GM19372 (cell line): ENCODE measurements at regions not wholly inside any gene's neighbourhood (a gene's known extent, or its start where the extent isn't known, plus 50 kb on each side); places are given as distances from the start of the nearest gene placed in this dataset.
"Not testable (repeated sequence)": the region's sequence is repeated elsewhere in the genome, so short reads cannot be mapped to it uniquely, and the experiment has no call there.

Source experiments
- ATAC-seq: cut with Tn5 transposase; IDR thresholded peaks from one replicate; pipeline ENCODE4 v1.9.1; 2021; ENCODE audit warnings: mild to moderate bottlenecking, low read depth, moderate library complexity; ENCODE audit not compliant: unreplicated experiment

DNA sequence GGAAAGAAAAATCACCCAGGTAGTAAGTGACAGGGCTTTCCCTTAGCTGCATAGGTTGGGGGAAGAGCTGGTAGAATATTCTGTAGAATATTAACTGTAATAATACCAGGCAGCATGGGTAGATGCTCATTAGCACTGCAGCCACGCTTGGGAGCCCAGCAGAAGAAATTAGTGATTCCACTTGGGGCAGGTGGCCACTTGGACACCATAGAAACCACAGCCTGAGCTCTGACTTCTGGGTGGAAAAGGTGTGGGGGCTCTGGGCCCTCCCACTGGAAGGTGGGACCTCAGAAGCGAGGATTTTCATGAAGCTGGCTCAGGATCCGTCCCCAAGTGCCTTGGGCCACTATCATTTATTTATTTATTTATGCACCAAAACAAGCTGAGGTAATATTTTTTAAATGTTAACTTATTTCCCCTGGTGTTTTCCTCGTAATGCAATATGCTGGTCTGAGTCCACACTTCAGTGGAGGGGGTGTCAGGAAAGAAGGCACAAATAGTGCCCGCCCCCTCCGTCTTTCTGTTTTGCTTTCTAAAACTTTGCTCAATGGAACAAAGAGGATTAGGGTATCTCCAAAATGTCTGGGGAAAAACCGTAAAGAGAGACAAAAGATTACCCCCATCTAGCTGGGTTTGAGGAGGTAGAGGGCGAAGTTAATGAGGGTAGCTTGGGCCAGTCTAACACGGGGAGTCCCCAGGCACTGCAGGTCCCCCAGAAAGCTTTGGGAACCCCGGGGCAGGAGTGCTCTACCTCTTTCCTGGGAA lies 75.2 kb upstream of the GADD45A start:
- no peak for ATAC-seq

DNA sequence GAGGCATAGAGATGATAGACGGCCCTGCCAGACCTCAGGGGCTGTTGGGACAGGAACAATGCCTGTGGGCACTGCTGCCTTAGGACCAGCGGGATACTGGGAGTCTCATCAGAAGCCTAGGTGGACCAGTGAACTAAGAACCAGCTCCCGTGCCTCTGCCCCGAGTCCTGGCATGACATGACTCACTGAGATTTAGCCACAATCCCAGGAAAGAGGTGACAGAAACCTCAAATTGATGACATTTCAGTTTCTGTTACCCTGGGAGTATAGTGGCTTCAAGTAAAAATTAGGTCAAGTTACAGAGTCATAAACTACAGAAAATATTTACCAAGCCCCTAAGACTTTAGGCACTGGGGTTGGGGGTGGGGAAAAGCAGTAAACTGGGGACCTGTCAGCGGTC lies 74.6 kb upstream of the GADD45A start:
- no peak for ATAC-seq

DNA sequence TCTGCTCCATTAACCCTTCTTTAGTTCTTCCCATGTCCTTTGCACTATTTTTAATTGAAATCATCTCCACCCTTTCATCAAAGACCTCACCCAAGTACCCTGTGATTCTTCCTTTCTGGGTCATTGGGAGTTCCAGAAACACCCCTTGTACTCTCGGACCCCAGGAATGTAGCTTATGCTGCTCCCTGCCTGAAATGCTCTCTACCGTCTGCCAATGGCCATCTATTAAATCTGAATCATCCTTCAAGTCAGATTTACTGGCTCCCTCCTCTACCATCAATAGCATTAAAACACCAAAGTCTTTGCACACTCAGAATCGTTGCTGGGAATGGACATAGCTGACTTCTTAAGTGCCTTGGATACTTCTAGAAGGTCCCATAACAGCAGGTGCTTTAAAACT lies 73.2 kb upstream of the GADD45A start:
- no peak for ATAC-seq

DNA sequence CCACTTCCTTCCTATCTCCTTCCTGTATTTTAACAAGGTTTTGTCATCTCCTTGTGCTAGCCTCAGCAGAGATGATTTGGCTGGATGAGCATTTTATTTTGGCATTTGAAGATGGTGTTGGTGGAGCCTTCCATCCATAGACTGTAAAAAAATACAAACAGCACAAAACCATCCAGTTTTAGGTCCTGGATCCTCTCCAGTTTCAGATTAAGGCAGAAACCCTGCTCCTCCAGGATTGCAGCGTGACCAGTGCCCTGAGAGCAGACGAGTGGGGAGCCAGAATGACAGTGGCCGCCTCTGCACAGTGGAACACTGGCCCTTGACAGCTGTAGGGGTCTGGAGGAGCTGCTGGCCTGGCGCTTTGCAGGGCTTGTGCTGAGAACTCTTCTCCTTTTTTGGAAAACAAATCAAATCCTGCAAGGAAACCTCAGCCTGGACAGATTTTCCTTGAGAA lies 72.2 kb upstream of the GADD45A start:
- ATAC-seq = no peak

DNA sequence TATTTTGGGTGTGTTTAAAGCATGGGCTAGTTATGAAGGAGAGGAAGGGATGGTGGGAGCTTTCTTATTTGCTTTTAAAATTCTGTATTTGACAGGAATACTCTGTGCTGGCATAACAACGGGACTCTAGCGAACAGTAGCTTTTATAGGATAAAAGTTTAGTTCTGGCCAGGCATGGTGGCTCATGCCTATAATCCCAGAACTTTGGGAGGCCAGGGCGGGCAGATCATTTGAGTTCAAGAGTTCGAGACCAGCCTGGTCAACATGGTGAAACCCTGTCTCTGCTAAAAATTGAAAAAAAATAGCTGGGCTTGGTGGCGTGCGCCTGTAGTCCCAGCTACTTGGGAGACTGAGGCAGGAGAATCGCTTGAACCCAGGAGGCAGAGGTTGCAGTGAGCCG lies 71.5 kb upstream of the GADD45A start:
- not testable (repeated sequence) for ATAC-seq

DNA sequence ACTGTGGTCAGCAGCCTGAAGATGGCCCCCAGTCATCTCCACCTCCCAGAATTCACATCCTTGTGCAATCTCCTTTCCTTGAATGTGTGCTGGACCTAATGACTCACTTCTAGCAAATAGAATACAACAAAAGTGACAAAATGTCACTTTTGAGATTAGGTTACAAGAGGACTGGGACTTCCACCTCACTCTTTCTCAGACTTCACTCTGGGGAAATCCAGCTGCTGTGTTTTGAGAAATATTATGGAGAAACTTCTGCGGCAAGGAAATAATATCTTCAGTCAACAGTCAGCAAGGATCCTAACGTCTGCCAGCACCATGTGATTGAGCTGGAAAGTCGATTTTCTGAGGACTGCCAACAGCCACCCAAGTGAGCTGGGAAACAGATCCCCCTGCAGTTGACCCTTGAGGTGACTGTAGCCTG lies 70.5 kb upstream of the GADD45A start:
- ATAC-seq = no peak

DNA sequence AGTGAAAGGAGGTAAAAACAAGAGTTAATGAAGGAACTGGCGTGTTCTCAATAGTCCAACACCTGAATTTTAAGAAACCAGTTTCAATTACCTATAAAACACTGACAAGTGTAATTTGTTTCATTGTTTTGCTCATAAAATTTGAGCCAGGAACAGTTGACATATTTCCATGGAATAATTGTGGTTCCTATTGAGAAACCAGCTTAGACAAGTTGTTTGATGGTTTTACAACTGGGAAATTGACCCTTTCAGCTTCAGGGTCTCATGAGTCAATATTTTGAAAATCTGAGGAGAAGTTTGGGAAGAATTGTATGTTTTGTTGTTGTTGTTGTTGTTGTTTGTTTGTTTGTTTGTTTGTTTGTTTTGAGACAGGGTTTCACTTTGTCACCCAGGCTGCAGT lies 69.1 kb upstream of the GADD45A start:
- no peak for ATAC-seq

DNA sequence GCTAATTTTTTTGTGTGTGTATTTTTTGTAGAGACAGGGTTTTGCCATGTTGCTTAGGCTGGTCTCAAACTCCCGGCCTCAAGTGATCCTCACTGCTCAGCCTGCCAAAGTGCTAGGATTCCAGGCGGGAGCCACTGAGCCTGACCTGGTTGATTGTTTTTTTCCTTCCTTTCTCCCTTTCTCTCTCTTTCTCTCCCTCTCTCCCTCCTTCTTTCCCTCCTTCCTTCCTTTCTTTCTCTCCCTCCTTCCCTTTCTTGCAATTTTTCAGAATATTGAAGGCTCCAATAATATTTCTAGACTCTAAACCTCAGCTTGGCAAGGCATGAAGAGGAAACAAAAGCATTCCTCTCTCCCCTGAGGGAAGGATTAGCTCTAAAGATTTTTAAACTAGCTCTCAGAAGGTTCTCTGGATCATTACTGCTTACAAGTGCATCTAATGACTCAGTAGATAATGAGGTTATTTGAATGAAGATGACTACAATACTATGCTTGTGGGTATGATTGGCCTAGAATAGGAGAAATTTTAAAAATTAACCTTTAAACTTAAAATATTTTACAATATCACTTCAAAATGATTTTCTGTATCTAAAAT lies 68.5 kb upstream of the GADD45A start:
- no peak for ATAC-seq

DNA sequence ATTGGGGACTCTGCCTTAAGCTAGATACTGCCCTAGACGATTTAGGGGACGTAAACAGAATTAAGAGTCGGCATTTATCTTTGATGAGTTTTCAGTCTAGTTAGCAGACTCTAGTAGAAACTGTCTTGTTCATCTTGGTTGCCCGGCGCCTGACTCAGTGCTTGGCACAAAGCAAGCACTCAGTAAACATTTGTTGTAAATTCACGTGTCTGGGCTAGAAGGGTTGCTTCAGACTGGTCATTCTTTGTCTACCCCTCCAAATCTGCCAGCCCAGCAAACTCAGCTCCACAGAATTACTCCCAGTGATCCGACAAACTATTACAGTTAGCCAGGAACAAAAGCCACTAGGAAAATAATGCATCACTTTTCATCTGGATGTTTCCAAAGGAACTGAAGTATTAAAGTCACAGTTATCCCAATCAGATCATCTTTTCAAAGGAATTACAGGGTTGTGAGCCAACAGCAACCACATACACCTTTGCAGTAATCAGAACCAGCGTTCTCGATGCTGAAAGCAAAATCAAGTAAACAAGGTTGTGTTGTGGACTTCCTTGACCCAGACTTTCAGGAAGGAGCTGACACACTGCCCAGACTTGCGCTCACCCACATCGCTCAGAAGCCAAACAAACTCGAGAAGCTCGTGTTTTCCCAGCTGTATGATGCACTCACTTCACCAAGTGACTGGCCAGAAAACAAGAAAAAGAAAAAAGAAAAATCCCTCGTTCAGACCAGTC lies 66.5 kb upstream of the GADD45A start:
- no peak for ATAC-seq

DNA sequence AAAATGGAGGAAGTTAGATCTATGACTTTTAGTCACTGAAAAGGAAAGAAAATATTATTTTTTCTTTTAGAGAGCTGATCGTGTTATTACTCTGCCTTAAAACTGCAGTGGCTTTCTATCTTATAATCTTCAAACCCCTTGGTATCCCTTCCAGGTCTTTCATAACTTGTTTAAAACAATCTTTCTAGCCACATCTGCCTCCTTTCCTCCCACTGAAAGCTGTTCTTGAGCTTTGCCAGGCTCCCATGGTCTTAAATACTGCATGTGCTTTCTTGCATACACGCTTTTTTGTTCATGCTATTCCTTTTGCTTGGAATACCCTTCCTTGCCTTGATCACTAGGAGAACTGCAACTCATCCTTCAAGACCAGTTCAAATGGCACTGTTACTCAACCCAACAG lies 65.9 kb upstream of the GADD45A start:
- no peak for ATAC-seq

DNA sequence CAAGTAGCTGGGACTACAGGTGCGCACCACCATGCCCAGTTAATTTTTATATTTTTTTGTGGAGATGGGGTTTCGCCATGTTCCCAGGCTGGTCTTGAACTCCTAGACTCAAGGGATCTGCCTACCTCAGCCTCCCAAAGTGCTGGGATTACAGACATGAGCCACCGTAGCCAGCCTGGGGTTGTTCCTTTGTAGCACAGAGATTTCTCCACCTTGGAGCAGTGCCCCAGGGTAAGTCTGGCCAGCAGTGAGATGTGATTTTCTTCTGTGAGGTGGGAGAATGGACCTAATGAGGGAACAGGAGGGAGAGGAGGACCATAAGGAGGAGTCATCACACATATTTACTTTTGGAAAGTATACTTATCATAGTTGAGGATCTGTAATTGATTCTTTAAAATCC lies 61.1 kb upstream of the GADD45A start:
- ATAC-seq = no peak

DNA sequence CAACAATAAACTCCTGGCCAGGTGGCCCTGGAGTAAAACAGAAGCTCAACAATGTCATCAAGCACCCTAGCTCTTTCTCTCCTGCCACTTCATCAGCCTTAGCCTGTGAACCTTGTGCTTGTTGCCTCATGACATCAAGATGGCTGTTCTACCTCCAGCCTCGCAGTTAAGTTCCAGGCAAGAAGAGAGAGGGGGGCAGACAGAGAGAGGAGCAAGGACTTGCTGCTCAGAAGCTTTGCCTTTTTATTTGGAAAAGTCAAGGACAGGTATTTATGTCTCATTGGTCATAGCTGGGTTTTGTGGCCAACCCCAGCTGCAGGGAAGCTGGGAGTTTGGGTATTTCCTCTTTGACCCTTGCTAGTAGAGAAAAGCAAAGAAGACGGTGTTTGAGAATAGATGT lies 60.3 kb upstream of the GADD45A start:
- no peak for ATAC-seq

DNA sequence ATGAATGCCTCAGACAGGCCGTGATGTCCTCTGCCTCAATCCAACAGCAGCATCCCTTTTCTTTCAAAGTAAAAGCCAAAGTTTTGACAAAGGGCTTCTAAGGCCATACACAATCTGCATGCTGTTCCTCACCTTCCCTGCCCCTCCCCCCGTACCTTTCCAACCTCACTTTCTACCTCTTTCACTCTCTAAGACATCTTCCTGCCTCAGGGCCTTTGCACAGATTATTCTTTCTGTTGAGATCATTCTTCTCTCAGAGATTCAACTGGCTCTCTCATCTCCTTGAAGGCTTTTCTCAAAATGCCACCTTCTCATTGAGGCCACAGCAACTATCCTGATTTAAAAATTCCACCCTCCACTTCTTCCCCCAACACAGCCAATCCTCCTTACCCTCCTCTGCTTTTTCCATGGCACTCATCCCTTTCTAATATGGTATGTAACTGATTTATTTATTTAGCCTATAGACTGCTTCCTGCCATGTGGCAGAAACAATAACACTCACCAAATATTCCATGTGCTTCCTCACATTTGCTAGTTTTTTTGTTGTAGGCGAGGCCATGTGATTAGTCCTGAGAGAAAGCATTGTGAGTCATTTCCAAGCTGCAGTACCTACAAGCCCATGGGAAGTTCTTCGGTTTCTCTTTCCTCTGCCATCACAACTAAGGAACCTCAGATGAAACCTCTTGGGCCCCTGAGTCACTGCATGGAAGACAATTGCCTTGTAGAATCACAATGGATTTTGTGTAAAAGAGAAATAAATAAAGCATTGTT lies 58.7 kb upstream of the GADD45A start:
- no peak for ATAC-seq

DNA sequence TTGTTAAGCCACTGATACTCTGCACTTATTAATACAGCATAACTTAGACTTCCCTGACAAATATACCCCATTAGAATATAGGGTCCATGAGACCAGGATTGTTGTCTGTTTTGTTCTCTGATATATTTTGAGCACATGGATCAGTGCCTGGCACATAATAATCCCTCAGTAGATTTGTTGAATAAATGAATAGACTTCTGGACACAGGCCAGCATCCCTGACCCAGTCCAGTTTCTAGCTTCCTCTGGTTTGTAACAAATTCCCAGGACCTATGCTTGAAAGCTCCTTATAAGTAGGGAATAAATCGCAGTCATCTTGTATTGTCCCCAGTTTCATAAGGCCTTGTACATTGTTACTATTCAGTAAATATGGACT lies 58.2 kb upstream of the GADD45A start:
- ATAC-seq = no peak

DNA sequence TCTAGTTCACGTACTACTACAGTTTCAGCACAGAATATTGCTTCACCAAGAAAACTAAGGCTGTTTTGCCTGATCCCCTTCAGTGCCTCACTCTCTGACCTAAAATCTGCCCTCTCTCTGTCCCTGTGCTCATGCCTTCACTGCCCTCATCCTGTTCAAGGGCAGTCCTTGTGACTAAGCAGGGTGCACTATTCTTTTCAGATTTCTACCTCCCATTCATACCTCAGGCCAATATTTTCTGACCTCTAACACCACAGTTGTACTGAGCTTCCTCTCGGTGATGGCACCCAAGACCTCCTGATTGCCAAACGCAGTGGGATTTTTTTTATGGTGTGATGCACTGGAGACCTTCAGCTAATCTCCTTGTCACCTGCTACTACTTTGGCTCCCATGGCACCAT lies 57.7 kb upstream of the GADD45A start:
- no peak for ATAC-seq

DNA sequence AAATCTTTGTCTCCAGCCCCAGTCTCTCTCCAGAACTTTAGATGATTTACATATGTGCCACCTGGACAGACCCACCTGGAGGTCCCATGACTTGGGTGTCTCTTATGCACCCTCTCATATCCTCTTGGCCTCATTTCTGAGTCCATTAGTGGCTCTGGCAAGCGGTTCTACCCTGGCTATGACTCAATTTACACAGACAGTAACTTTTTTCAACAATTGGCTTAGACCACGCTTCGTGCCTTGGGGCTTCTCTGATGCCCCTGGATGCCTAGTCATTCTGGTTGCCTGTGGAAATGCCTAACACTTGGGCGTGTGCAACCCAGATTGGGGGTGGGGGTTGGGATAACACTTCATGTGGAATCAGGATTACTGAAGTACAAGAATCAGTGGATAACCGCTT lies 57.1 kb upstream of the GADD45A start:
- no peak for ATAC-seq

DNA sequence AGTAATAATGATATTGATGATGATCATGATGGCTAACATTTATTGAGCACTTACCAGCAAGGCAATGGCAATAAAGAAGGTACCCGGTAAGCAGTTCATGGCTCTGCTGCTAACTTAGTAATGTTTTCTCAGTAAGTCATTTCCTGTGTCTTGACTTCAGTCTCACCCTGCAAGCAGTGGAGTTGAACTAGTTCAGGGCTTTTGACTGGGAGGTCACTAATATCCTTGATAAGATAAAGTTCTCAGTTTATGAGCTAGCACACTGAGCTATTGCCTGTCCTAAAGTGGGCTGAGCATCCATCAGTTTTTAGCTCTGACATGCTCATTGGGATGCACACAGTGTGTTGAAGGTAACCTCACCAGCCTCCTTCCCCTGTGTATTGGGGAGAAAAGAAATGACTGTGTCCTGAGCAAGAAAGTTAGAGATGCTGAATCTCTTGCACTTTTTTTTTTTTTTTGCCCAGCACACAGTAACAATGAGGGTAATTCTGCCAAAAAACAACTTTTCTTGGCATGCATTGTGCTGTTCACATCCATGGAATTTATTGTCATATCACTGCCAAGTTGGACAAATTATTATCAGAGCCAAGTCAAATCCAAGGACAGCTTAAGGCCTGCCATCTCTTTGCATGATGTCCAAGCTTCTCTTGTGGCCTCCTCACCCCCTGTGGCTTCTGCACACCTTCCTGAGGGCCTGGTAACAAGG lies 55.5 kb upstream of the GADD45A start:
- no peak for ATAC-seq

DNA sequence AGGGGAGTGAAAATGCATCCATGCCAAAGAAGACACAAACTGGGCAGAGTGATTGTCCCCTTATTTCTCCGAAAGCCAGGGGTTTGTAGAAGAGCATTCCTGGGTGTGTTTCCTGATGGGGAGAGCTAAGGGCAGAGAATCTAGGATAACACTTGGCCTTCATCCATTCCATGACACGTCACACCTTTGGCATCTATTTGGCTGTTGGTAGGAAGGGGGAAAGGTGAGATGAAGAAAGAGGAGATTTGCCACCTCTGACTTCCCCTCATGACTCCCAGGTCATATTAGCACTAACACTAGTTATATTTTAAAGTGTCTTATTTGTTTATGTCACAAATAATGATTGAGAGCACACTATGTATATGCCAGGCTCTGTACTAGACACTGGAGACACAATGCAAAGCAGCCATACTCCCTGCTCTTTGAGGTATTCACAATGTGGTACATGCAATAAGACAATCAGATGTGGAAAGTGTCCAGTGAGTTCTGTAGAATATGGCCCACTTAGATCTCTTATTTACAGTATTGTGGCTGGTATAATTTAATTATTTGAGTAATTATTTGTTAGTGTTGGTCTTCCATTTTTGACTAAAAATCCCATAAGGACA lies 54.5 kb upstream of the GADD45A start:
- ATAC-seq = no peak

DNA sequence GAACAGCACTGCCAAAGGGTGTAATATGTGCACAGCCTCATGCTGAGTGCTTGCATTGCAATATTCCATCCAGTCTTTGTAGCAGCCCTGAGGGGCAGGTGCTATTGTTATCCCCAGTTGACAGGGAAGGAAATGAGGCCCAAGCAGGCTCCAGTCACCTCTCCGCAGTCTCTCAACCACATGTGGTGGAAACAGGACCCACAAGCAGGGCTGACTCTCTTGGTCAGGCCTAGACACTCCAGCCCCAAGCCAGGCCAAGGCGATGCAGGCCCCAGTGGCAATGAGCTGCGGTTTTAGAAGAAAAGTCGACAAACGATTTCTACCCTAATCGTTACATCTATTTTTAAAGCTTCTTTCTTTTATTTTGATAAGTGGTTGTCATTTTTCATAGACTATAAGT lies 52.6 kb upstream of the GADD45A start:
- no peak for ATAC-seq
